GM23338 (cell line): ENCODE measurements at regions not wholly inside any gene's neighbourhood (a gene's known extent, or its start where the extent isn't known, plus 50 kb on each side); places are given as distances from the start of the nearest gene placed in this dataset.

ENCODE experiments used
- ATAC-seq: fragments of 200-7000 bp; cut with Tn5 transposase; 3 replicates; pipeline ENCODE4 v1.9.1; 2020
- DNase-seq: peaks from one replicate; pipeline ENCODE4 v3.0.0-alpha.2; 2015; ENCODE audit warnings: low spot score
- H2AFZ ChIP-seq: fragments of 200-600 bp; sonication (generic); 2 replicates; pipeline ENCODE4 v1.8.0; 2016; ENCODE audit warnings: antibody characterized with exemption, mild to moderate bottlenecking, moderate library complexity
- H3F3A ChIP-seq: fragments of 200-600 bp; sonication (generic); replicated peaks from 2 replicates; pipeline ENCODE4 v1.8.0; 2017; ENCODE audit warnings: antibody characterized with exemption, mixed run types, low read depth
- H3K27ac ChIP-seq: fragments of 200-600 bp; sonication (generic); 2 replicates; pipeline ENCODE4 v1.6.1; 2016; ENCODE audit warnings: low read depth
- H3K27me3 ChIP-seq: fragments of 200-600 bp; sonication (generic); 2 replicates; pipeline ENCODE4 v1.8.0; 2016; ENCODE audit warnings: mild to moderate bottlenecking, mixed run types, moderate library complexity; ENCODE audit not compliant: insufficient read depth
- H3K36me3 ChIP-seq: fragments of 200-600 bp; sonication (generic); 2 replicates; pipeline ENCODE4 v1.8.0; 2016; ENCODE audit warnings: mild to moderate bottlenecking; ENCODE audit not compliant: insufficient read depth
- H3K4me1 ChIP-seq: fragments of 200-600 bp; sonication (generic); 2 replicates; pipeline ENCODE4 v1.8.0; 2016; ENCODE audit warnings: mild to moderate bottlenecking, moderate library complexity; ENCODE audit not compliant: insufficient read depth
- H3K4me2 ChIP-seq: fragments of 200-600 bp; sonication (generic); 2 replicates; pipeline ENCODE4 v1.7.1; 2017; ENCODE audit warnings: mixed run types
- H3K4me3 ChIP-seq: fragments of 200-600 bp; sonication (generic); 2 replicates; pipeline ENCODE4 v1.6.1; 2016; ENCODE audit warnings: mixed run types
- H3K79me2 ChIP-seq: fragments of 200-600 bp; sonication (generic); replicated peaks from 2 replicates; pipeline ENCODE4 v1.8.0; 2017; ENCODE audit warnings: mild to moderate bottlenecking; ENCODE audit not compliant: insufficient read depth
- H3K9me2 ChIP-seq: fragments of 200-600 bp; sonication (generic); 2 replicates; pipeline ENCODE4 v1.8.0; 2017; ENCODE audit not compliant: insufficient read depth
- H4K20me1 ChIP-seq: fragments of 200-600 bp; sonication (generic); replicated peaks from 2 replicates; pipeline ENCODE4 v1.8.0; 2017; ENCODE audit warnings: mild to moderate bottlenecking; ENCODE audit not compliant: insufficient read depth
- H3K27ac Mint-ChIP-seq: 2 replicates; pipeline ENCODE4 v1.8.0; 2020; ENCODE audit warnings: inconsistent platforms, mild to moderate bottlenecking, moderate library complexity, mixed read lengths
- H3K27me3 Mint-ChIP-seq: 3 replicates; pipeline ENCODE4 v1.8.0; 2022; ENCODE audit warnings: low read depth, mild to moderate bottlenecking, moderate library complexity, mixed read lengths, inconsistent platforms; ENCODE audit not compliant: insufficient read depth, poor library complexity
- H3K36me3 Mint-ChIP-seq: 3 replicates; pipeline ENCODE4 v1.8.0; 2021; ENCODE audit warnings: low read depth, mild to moderate bottlenecking, inconsistent platforms, moderate library complexity, mixed read lengths
- H3K4me1 Mint-ChIP-seq: 3 replicates; pipeline ENCODE4 v1.8.0; 2020; ENCODE audit warnings: mild to moderate bottlenecking, inconsistent platforms, mixed read lengths
- H3K4me3 Mint-ChIP-seq: 3 replicates; pipeline ENCODE4 v1.8.0; 2021; ENCODE audit warnings: moderate library complexity, mild to moderate bottlenecking, inconsistent platforms, mixed read lengths
- H3K9me3 Mint-ChIP-seq: 3 replicates; pipeline ENCODE4 v1.8.0; 2020; ENCODE audit warnings: moderate library complexity, mild to moderate bottlenecking, inconsistent platforms, mixed read lengths
- CREB1 ChIP-seq: fragments of 250-450 bp; sonication (Bioruptor Pico); IDR thresholded peaks from 2 replicates; pipeline ENCODE4 v1.5.0; 2020; ENCODE audit warnings: low read depth, mild to moderate bottlenecking, moderate library complexity
- EZH2 ChIP-seq: fragments of 200-600 bp; sonication (generic); IDR thresholded peaks from one replicate; pipeline ENCODE4 v1.8.0; 2017; ENCODE audit warnings: antibody characterized with exemption, mild to moderate bottlenecking, low read depth; ENCODE audit not compliant: unreplicated experiment
- EZH2phosphoT487 ChIP-seq: fragments of 200-600 bp; sonication (generic); IDR thresholded peaks from one replicate; pipeline ENCODE4 v1.8.1; 2018; ENCODE audit warnings: antibody characterized with exemption; ENCODE audit not compliant: unreplicated experiment
- JUNB ChIP-seq: IDR thresholded peaks from one replicate; pipeline ENCODE4 v1.6.1; 2016; ENCODE audit warnings: antibody characterized with exemption; ENCODE audit not compliant: unreplicated experiment
- NANOG ChIP-seq: IDR thresholded peaks from 2 replicates; pipeline ENCODE4 v1.6.1; 2016; ENCODE audit warnings: antibody characterized with exemption, borderline replicate concordance
- POLR2AphosphoS5 ChIP-seq: IDR thresholded peaks from 2 replicates; pipeline ENCODE4 v1.6.1; 2016; ENCODE audit warnings: antibody characterized with exemption, low read depth
- STAT1 ChIP-seq: IDR thresholded peaks from one replicate; pipeline ENCODE4 v1.6.1; 2016; ENCODE audit warnings: antibody characterized with exemption; ENCODE audit not compliant: unreplicated experiment
- ZNF114 ChIP-seq: fragments of 250-450 bp; sonication (Bioruptor Pico); IDR thresholded peaks from 2 replicates; pipeline ENCODE4 v1.5.0; 2020; ENCODE audit warnings: mild to moderate bottlenecking, moderate library complexity
- ZNF331 ChIP-seq: fragments of 250-450 bp; sonication (Bioruptor Pico); IDR thresholded peaks from 2 replicates; pipeline ENCODE4 v1.5.0; 2020; ENCODE audit warnings: low read depth, mild to moderate bottlenecking, moderate library complexity
- TF ChIP-seq, protein P1 (sequence below): IDR thresholded peaks from one replicate; pipeline ENCODE4 v1.6.1; 2018; ENCODE audit warnings: antibody characterized with exemption; ENCODE audit not compliant: unreplicated experiment
- TF ChIP-seq, protein P2 (sequence below): IDR thresholded peaks from 2 replicates; pipeline ENCODE4 v1.6.1; 2016; ENCODE audit warnings: antibody characterized with exemption
- TF ChIP-seq, protein P3 (sequence below): fragments of 250-450 bp; sonication (Bioruptor Pico); IDR thresholded peaks from 2 replicates; pipeline ENCODE4 v1.5.0; 2020; ENCODE audit warnings: mild to moderate bottlenecking, moderate library complexity
- TF ChIP-seq, protein P4 (sequence below), 2 experiments: fragments of 200-600 bp in 1 of 2; sonication (generic) in 1 of 2; conservative IDR thresholded peaks; 2 replicates each; pipeline versions ENCODE4 v1.5.1 to v1.6.1; 2016 to 2017; ENCODE audit warnings: antibody characterized with exemption in 2 of 2, low read depth in 2 of 2, mild to moderate bottlenecking in 2 of 2, moderate library complexity in 1 of 2

DNA sequence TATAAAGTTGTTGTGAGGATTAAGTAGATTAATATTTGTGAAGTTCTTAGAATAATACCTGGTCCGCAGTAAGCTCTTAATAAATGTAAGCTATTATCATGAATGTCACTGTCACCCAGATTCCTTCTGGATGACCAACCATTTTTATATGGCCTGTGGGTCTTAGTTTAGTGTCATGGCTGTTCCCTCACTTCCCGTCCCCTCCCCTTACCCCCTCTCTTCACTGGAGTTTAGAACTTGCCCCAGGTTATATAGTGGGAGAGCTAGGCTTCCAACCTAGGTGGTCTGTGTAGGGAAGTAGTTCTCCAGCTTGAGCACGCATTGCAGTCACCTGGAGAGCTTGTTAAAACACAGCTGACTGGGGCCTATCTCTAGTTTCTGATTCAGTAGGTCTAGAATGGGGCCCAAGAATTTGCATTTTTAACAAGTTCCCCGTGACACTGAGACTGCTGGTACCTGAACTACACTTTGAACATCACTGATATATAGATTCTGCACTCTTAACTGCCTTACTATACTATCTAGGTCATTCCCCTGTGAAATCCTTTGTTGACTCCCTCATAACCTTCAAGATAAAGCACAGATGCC is 66.9 kb upstream of the PLAC1 start:
- Mint-ChIP-seq H3K4me3 (no peak overlapping the region), H3K4me1 (peaks cover 7% of the 10 kb centered on the region), H3K9me3 (no peaks in the 10 kb centered on the region; the same call in 2 of the 3 replicates), H3K27ac (no peak overlapping the region), H3K36me3 (no peaks in the 10 kb centered on the region), H3K27me3 (peaks cover 2% of the 10 kb centered on the region)
- ATAC-seq (no peak), DNase-seq (no peak)
- no peaks in the 10 kb centered on the region for H3K9me2 ChIP-seq
- no peaks in the 10 kb centered on the region for H3K36me3 ChIP-seq
- H3K79me2 ChIP-seq = no peaks in the 10 kb centered on the region
- H3K27me3 ChIP-seq = no peaks in the 10 kb centered on the region
- H3K27ac ChIP-seq = no peak overlapping the region
- TF ChIP-seq ZNF114 (CRISPR knock-in tag) (no peak), EZH2phosphoT487 (no peak), JUNB (no peak), STAT1 (no peak), ZNF331 (CRISPR knock-in tag) (no peak), CREB1 (CRISPR knock-in tag) (no peak), EZH2 (no peak), POLR2AphosphoS5 (no peak), NANOG (no peak)
- TF ChIP-seq, protein P1, sequence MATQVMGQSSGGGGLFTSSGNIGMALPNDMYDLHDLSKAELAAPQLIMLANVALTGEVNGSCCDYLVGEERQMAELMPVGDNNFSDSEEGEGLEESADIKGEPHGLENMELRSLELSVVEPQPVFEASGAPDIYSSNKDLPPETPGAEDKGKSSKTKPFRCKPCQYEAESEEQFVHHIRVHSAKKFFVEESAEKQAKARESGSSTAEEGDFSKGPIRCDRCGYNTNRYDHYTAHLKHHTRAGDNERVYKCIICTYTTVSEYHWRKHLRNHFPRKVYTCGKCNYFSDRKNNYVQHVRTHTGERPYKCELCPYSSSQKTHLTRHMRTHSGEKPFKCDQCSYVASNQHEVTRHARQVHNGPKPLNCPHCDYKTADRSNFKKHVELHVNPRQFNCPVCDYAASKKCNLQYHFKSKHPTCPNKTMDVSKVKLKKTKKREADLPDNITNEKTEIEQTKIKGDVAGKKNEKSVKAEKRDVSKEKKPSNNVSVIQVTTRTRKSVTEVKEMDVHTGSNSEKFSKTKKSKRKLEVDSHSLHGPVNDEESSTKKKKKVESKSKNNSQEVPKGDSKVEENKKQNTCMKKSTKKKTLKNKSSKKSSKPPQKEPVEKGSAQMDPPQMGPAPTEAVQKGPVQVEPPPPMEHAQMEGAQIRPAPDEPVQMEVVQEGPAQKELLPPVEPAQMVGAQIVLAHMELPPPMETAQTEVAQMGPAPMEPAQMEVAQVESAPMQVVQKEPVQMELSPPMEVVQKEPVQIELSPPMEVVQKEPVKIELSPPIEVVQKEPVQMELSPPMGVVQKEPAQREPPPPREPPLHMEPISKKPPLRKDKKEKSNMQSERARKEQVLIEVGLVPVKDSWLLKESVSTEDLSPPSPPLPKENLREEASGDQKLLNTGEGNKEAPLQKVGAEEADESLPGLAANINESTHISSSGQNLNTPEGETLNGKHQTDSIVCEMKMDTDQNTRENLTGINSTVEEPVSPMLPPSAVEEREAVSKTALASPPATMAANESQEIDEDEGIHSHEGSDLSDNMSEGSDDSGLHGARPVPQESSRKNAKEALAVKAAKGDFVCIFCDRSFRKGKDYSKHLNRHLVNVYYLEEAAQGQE = no peak
- TF ChIP-seq, protein P2, sequence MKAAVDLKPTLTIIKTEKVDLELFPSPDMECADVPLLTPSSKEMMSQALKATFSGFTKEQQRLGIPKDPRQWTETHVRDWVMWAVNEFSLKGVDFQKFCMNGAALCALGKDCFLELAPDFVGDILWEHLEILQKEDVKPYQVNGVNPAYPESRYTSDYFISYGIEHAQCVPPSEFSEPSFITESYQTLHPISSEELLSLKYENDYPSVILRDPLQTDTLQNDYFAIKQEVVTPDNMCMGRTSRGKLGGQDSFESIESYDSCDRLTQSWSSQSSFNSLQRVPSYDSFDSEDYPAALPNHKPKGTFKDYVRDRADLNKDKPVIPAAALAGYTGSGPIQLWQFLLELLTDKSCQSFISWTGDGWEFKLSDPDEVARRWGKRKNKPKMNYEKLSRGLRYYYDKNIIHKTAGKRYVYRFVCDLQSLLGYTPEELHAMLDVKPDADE = no peak
- TF ChIP-seq, protein P3, sequence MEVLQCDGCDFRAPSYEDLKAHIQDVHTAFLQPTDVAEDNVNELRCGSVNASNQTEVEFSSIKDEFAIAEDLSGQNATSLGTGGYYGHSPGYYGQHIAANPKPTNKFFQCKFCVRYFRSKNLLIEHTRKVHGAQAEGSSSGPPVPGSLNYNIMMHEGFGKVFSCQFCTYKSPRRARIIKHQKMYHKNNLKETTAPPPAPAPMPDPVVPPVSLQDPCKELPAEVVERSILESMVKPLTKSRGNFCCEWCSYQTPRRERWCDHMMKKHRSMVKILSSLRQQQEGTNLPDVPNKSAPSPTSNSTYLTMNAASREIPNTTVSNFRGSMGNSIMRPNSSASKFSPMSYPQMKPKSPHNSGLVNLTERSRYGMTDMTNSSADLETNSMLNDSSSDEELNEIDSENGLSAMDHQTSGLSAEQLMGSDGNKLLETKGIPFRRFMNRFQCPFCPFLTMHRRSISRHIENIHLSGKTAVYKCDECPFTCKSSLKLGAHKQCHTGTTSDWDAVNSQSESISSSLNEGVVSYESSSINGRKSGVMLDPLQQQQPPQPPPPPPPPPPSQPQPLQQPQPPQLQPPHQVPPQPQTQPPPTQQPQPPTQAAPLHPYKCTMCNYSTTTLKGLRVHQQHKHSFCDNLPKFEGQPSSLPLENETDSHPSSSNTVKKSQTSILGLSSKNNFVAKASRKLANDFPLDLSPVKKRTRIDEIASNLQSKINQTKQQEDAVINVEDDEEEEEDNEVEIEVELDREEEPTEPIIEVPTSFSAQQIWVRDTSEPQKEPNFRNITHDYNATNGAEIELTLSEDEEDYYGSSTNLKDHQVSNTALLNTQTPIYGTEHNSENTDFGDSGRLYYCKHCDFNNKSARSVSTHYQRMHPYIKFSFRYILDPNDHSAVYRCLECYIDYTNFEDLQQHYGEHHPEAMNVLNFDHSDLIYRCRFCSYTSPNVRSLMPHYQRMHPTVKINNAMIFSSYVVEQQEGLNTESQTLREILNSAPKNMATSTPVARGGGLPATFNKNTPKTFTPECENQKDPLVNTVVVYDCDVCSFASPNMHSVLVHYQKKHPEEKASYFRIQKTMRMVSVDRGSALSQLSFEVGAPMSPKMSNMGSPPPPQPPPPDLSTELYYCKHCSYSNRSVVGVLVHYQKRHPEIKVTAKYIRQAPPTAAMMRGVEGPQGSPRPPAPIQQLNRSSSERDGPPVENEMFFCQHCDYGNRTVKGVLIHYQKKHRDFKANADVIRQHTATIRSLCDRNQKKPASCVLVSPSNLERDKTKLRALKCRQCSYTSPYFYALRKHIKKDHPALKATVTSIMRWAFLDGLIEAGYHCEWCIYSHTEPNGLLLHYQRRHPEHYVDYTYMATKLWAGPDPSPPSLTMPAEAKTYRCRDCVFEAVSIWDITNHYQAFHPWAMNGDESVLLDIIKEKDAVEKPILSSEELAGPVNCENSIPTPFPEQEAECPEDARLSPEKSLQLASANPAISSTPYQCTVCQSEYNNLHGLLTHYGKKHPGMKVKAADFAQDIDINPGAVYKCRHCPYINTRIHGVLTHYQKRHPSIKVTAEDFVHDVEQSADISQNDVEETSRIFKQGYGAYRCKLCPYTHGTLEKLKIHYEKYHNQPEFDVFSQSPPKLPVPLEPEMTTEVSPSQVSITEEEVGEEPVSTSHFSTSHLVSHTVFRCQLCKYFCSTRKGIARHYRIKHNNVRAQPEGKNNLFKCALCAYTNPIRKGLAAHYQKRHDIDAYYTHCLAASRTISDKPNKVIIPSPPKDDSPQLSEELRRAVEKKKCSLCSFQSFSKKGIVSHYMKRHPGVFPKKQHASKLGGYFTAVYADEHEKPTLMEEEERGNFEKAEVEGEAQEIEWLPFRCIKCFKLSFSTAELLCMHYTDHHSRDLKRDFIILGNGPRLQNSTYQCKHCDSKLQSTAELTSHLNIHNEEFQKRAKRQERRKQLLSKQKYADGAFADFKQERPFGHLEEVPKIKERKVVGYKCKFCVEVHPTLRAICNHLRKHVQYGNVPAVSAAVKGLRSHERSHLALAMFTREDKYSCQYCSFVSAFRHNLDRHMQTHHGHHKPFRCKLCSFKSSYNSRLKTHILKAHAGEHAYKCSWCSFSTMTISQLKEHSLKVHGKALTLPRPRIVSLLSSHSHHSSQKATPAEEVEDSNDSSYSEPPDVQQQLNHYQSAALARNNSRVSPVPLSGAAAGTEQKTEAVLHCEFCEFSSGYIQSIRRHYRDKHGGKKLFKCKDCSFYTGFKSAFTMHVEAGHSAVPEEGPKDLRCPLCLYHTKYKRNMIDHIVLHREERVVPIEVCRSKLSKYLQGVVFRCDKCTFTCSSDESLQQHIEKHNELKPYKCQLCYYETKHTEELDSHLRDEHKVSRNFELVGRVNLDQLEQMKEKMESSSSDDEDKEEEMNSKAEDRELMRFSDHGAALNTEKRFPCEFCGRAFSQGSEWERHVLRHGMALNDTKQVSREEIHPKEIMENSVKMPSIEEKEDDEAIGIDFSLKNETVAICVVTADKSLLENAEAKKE (CRISPR knock-in tag) = no peak
- TF ChIP-seq, protein P4, sequence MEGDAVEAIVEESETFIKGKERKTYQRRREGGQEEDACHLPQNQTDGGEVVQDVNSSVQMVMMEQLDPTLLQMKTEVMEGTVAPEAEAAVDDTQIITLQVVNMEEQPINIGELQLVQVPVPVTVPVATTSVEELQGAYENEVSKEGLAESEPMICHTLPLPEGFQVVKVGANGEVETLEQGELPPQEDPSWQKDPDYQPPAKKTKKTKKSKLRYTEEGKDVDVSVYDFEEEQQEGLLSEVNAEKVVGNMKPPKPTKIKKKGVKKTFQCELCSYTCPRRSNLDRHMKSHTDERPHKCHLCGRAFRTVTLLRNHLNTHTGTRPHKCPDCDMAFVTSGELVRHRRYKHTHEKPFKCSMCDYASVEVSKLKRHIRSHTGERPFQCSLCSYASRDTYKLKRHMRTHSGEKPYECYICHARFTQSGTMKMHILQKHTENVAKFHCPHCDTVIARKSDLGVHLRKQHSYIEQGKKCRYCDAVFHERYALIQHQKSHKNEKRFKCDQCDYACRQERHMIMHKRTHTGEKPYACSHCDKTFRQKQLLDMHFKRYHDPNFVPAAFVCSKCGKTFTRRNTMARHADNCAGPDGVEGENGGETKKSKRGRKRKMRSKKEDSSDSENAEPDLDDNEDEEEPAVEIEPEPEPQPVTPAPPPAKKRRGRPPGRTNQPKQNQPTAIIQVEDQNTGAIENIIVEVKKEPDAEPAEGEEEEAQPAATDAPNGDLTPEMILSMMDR (conservative IDR thresholded peaks at IDR 0.05; ENCODE audit: low read depth in 2 of 2) = no peak
- H3K4me3 ChIP-seq = no peak overlapping the region
- H3K4me2 ChIP-seq = no peak overlapping the region
- H4K20me1 ChIP-seq = no peaks in the 10 kb centered on the region
- no peaks in the 10 kb centered on the region for H3K4me1 ChIP-seq
- no peak overlapping the region for H2AFZ ChIP-seq
- H3F3A ChIP-seq = no peaks in the 10 kb centered on the region
